Activated CD8-positive, alpha-beta memory T cell treated with anti-CD3 and anti-CD28 coated beads, Interleukin-2, amount 10 ng/mL, durations not matched to agents 7 days and 5 days (primary cell): ENCODE measurements at regions not wholly inside any gene's neighbourhood (a gene's known extent, or its start where the extent isn't known, plus 50 kb on each side); places are given as distances from the start of the nearest gene placed in this dataset.
"Not testable (repeated sequence)": the region's sequence is repeated elsewhere in the genome, so short reads cannot be mapped to it uniquely, and the experiment has no call there.

Experiments used
- ATAC-seq: fragments of 150-1000 bp; cut with Tn5 transposase; one replicate; pipeline ENCODE4 v1.10.0; 2021; ENCODE audit warnings: moderate library complexity
- CTCF ChIA-PET: fragments of 350-600 bp; sonication (Branson Sonifier 250); formaldehyde crosslinking; loops from one replicate; lab custom pipeline; 2021; ENCODE audit warnings: antibody characterized with exemption; lab: Charles Lee
- DNase-seq: peaks from one replicate; pipeline ENCODE4 v3.0.0-alpha.2; 2020
- H3K27ac Mint-ChIP-seq: one replicate; pipeline ENCODE4 v1.8.0; 2021; ENCODE audit warnings: mild to moderate bottlenecking, mixed read lengths
- H3K27me3 Mint-ChIP-seq: one replicate; pipeline ENCODE4 v1.8.0; 2021; ENCODE audit warnings: mixed read lengths
- H3K36me3 Mint-ChIP-seq: one replicate; pipeline ENCODE4 v1.8.0; 2021; ENCODE audit warnings: mild to moderate bottlenecking, mixed read lengths
- H3K4me1 Mint-ChIP-seq: one replicate; pipeline ENCODE4 v1.8.0; 2021; ENCODE audit warnings: mixed read lengths
- H3K4me3 Mint-ChIP-seq: one replicate; pipeline ENCODE4 v1.8.0; 2021; ENCODE audit warnings: mild to moderate bottlenecking, moderate library complexity, mixed read lengths
- H3K9me3 Mint-ChIP-seq: one replicate; pipeline ENCODE4 v1.8.0; 2022; ENCODE audit warnings: low read depth, mixed read lengths

- Mint-ChIP-seq H3K27ac (no peak overlapping the region), H3K36me3 (no peaks in the 10 kb centered on the region), H3K4me3 (no peak overlapping the region), H3K4me1 (no peaks in the 10 kb centered on the region), H3K9me3 (peaks cover 14% of the 10 kb centered on the region), H3K27me3 (no peaks in the 10 kb centered on the region)
- CTCF ChIA-PET = no interaction called here
- ATAC-seq (no peak), DNase-seq (no peak)
Measured at GRCh38 chr13:54536112-54536511, 1507.5 kb downstream of the OLFM4 start.

- Mint-ChIP-seq H3K27ac (no peak overlapping the region), H3K9me3 (peaks cover 1% of the 10 kb centered on the region), H3K4me1 (no peaks in the 10 kb centered on the region), H3K27me3 (no peaks in the 10 kb centered on the region), H3K4me3 (no peak overlapping the region), H3K36me3 (no peaks in the 10 kb centered on the region)
- DNase-seq (no peak), ATAC-seq (no peak)
- CTCF ChIA-PET = no interaction called here
Measured at GRCh38 chr13:54563286-54563685, 1534.7 kb downstream of the OLFM4 start.

DNA sequence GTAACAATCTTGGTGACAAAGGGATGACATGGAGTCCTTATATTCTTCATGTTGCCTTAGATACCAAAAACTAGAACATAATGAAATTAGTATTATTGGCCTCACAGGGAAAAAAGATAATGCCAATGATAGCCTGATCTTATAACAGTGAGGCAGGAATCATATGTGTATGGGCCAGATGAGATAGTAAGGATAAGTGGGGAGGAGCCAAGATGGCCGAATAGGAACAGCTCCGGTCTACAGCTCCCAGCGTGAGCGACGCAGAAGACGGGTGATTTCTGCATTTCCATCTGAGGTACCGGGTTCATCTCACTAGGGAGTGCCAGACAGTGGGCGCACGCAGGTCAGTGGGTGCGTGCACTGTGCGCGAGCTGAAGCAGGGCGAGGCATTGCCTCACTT, 1543.4 kb downstream of the OLFM4 start:
- H3K27me3 Mint-ChIP-seq, H3K9me3 Mint-ChIP-seq, H3K36me3 Mint-ChIP-seq, CTCF ChIA-PET, H3K27ac Mint-ChIP-seq, H3K4me1 Mint-ChIP-seq, DNase-seq, ATAC-seq, H3K4me3 Mint-ChIP-seq: not testable (repeated sequence)

GRCh38 chr13:54573186-54573585, 1544.6 kb downstream of the OLFM4 start:
- H3K27me3 Mint-ChIP-seq = no peaks in the 10 kb centered on the region
- H3K4me3 Mint-ChIP-seq = no peak overlapping the region
- DNase-seq = no peak
- CTCF ChIA-PET = no interaction called here
- H3K27ac Mint-ChIP-seq = no peak overlapping the region
- no peaks in the 10 kb centered on the region for H3K36me3 Mint-ChIP-seq
- peaks cover 10% of the 10 kb centered on the region for H3K9me3 Mint-ChIP-seq
- H3K4me1 Mint-ChIP-seq = no peaks in the 10 kb centered on the region
- no peak for ATAC-seq

DNA sequence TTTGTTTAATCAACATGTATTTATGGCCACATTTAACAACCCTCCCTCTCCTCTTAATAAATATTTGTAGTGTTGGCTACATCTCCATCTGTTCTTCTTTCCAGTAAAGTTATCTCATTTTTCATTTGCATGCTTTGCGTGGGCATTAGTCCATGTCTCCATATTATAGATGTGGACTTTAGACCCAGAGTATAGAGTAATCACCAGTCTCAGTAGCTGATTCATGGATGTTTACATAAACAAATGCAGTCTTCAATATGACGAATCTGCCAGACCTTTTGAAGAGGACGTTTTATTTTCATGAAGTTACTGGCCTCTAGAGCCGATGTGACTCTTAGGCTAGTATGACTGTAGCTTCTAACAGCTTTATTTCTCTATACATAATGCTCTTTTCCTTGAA, 1546.2 kb downstream of the OLFM4 start:
- Mint-ChIP-seq H3K4me3 (no peak overlapping the region), H3K36me3 (no peaks in the 10 kb centered on the region), H3K27me3 (no peaks in the 10 kb centered on the region), H3K9me3 (peaks cover 10% of the 10 kb centered on the region), H3K27ac (no peak overlapping the region), H3K4me1 (no peaks in the 10 kb centered on the region)
- DNase-seq = no peak
- no peak for ATAC-seq
- CTCF ChIA-PET = no interaction called here

- ATAC-seq = no peak
- peaks cover 5% of the 10 kb centered on the region for H3K9me3 Mint-ChIP-seq
- no peaks in the 10 kb centered on the region for H3K27me3 Mint-ChIP-seq
- H3K36me3 Mint-ChIP-seq = no peaks in the 10 kb centered on the region
- H3K4me3 Mint-ChIP-seq = no peak overlapping the region
- H3K4me1 Mint-ChIP-seq = no peaks in the 10 kb centered on the region
- no peak for DNase-seq
- CTCF ChIA-PET = no interaction called here
- no peak overlapping the region for H3K27ac Mint-ChIP-seq
Measured at GRCh38 chr13:54591540-54591939, 1562.9 kb downstream of the OLFM4 start.

- H3K4me1 Mint-ChIP-seq = no peaks in the 10 kb centered on the region
- CTCF ChIA-PET = no interaction called here
Measured at GRCh38 chr13:54592201-54592600, 1563.6 kb downstream of the OLFM4 start.

DNA sequence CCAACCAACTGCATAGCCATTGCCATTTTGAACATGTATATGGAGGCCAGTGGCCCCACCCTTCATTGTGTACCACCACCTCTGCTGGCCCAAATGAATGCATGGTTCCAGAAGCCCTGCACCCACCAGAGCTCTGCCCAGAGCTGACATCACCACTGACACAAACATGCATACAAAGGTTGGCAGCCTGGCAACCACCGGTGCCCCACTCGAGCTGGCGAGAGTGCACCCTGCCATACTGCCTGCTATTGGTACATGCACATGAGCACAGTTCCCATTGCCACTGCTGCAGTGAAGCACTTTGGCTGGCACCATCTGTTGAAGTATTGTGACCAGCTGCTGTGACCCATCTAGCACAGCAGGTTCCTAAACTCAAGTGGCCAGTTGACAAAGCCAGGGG, 1564.9 kb downstream of the OLFM4 start:
- DNase-seq (no peak), ATAC-seq (no peak)
- H3K36me3 Mint-ChIP-seq = no peaks in the 10 kb centered on the region
- no peak overlapping the region for H3K27ac Mint-ChIP-seq
- no peaks in the 10 kb centered on the region for H3K4me1 Mint-ChIP-seq
- no peaks in the 10 kb centered on the region for H3K27me3 Mint-ChIP-seq
- no peak overlapping the region for H3K4me3 Mint-ChIP-seq
- CTCF ChIA-PET = no interaction called here
- peaks cover 5% of the 10 kb centered on the region for H3K9me3 Mint-ChIP-seq

More at GRCh38 chr13:54592201-54592600, 1563.6 kb downstream of the OLFM4 start:
- Mint-ChIP-seq H3K9me3 (peaks cover 5% of the 10 kb centered on the region), H3K36me3 (no peaks in the 10 kb centered on the region), H3K4me3 (no peak overlapping the region), H3K27me3 (no peaks in the 10 kb centered on the region), H3K27ac (no peak overlapping the region)
- ATAC-seq (no peak), DNase-seq (no peak)

DNA sequence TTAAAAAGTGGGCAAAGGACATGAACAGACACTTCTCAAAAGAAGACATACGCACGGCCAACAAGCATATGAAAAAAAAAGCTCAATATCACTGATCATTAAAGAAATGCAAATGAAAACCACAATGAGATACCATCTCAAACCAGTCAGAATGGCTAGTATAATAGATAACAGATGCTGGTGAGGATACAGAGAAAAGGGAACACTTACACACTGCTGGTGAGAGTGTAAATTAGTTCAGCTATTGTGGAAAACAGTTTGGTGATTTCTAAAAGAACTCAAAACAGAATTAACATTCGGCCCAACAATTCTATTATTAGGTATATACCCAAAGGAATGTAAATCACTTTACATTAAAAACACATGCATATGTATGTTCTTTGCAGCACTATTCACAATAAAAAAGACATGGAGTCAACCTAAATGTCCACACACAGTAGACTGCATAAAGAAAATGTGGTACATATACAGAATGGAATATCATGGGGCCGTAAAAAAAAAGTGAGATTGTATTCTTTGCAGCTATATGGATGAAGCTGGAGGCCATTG, 1569.0 kb downstream of the OLFM4 start:
- ATAC-seq (no peak), DNase-seq (no peak)
- no peaks in the 10 kb centered on the region for H3K27me3 Mint-ChIP-seq
- H3K4me1 Mint-ChIP-seq = no peaks in the 10 kb centered on the region
- CTCF ChIA-PET = no interaction called here
- no peaks in the 10 kb centered on the region for H3K36me3 Mint-ChIP-seq
- peaks cover 8% of the 10 kb centered on the region for H3K9me3 Mint-ChIP-seq
- H3K27ac Mint-ChIP-seq = no peak overlapping the region
- no peak overlapping the region for H3K4me3 Mint-ChIP-seq

DNA sequence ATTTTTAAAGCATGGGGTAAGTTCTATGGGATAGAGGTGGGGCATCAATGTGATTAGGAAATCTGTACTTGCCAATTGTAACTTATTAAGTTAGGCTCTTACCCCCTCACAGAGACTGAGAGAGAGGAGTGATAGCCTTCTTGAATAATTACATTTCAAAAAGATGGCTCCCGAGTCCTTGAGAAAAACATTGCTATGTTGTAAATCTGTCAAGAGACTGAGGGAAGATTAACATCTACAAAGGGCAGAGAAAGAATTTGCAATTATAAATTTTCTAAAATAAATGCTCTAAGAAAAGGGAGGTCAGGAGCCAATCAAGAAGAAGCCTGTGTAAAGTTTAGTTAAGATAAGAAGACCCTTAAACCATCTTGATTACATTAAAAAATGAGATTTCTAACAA, 1570.8 kb downstream of the OLFM4 start:
- Mint-ChIP-seq H3K4me3 (no peak overlapping the region), H3K27me3 (no peaks in the 10 kb centered on the region), H3K36me3 (no peaks in the 10 kb centered on the region), H3K9me3 (peaks cover 11% of the 10 kb centered on the region), H3K27ac (no peak overlapping the region), H3K4me1 (no peaks in the 10 kb centered on the region)
- DNase-seq = no peak
- CTCF ChIA-PET = no interaction called here
- no peak for ATAC-seq

- H3K27ac Mint-ChIP-seq = no peak overlapping the region
- ATAC-seq = no peak
- peaks cover 13% of the 10 kb centered on the region for H3K9me3 Mint-ChIP-seq
- CTCF ChIA-PET = no interaction called here
- H3K36me3 Mint-ChIP-seq = no peaks in the 10 kb centered on the region
- no peaks in the 10 kb centered on the region for H3K4me1 Mint-ChIP-seq
- no peak for DNase-seq
- H3K4me3 Mint-ChIP-seq = no peak overlapping the region
- H3K27me3 Mint-ChIP-seq = no peaks in the 10 kb centered on the region
Measured at GRCh38 chr13:54606944-54607343, 1578.3 kb downstream of the OLFM4 start.

GRCh38 chr13:54607421-54607820, 1578.8 kb downstream of the OLFM4 start:
- Mint-ChIP-seq H3K9me3 (peaks cover 13% of the 10 kb centered on the region), H3K4me3 (no peak overlapping the region), H3K27me3 (no peaks in the 10 kb centered on the region), H3K4me1 (no peaks in the 10 kb centered on the region), H3K27ac (no peak overlapping the region), H3K36me3 (no peaks in the 10 kb centered on the region)
- DNase-seq = no peak
- CTCF ChIA-PET = no interaction called here
- no peak for ATAC-seq

- peaks cover 9% of the 10 kb centered on the region for H3K9me3 Mint-ChIP-seq
- no peak for DNase-seq
- H3K4me1 Mint-ChIP-seq = no peaks in the 10 kb centered on the region
- no peaks in the 10 kb centered on the region for H3K36me3 Mint-ChIP-seq
- CTCF ChIA-PET = no interaction called here
- ATAC-seq = no peak
- H3K4me3 Mint-ChIP-seq = no peak overlapping the region
- H3K27me3 Mint-ChIP-seq = no peaks in the 10 kb centered on the region
- no peak overlapping the region for H3K27ac Mint-ChIP-seq
Measured at GRCh38 chr13:54611390-54611789, 1582.8 kb downstream of the OLFM4 start.

GRCh38 chr13:54614726-54615125, 1586.1 kb downstream of the OLFM4 start:
- no peak for DNase-seq
- Mint-ChIP-seq H3K4me1 (no peaks in the 10 kb centered on the region), H3K27me3 (no peaks in the 10 kb centered on the region)

DNA sequence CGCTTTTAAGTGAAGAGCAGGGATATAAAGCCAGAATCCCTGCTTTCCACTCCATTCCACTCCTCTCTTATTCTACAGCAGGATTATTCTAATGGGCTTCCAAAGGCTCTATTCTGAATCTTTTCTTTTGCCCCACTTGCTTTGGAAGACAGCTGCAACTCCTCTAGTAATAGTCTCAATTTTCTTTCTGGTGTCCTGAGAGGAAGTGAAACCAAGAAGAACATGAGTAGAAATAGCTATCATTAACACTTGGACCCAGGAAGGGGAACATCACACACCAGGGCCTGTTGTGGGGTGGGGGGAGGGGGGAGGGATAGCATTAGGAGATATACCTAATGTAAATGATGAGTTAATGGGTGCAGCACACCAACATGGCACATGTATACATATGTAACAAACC, 1597.9 kb downstream of the OLFM4 start:
- ATAC-seq, H3K27ac Mint-ChIP-seq, H3K27me3 Mint-ChIP-seq, H3K4me1 Mint-ChIP-seq, DNase-seq, H3K4me3 Mint-ChIP-seq, H3K9me3 Mint-ChIP-seq, H3K36me3 Mint-ChIP-seq, CTCF ChIA-PET: not testable (repeated sequence)

More at GRCh38 chr13:54614726-54615125, 1586.1 kb downstream of the OLFM4 start:
- Mint-ChIP-seq H3K27ac (no peak overlapping the region), H3K4me3 (no peak overlapping the region), H3K36me3 (no peaks in the 10 kb centered on the region), H3K9me3 (peaks cover 10% of the 10 kb centered on the region)
- CTCF ChIA-PET = no interaction called here
- no peak for ATAC-seq
